Fibroblast of mammary gland (primary cell): ENCODE measurements at regions not wholly inside any gene's neighbourhood (a gene's known extent, or its start where the extent isn't known, plus 50 kb on each side); places are given as distances from the start of the nearest gene placed in this dataset.

Source experiments
- DNase-seq: peaks from one replicate; pipeline ENCODE4 v3.0.0-alpha.2; 2010; ENCODE audit warnings: low read depth
- H3K4me3 ChIP-seq: 2 replicates; pipeline ENCODE4 v1.5.1; 2011; ENCODE audit warnings: low read depth, mild to moderate bottlenecking, low read length, moderate library complexity; ENCODE audit not compliant: control insufficient read depth
- TF ChIP-seq, protein P1 (sequence below): conservative IDR thresholded peaks from 2 replicates; pipeline ENCODE4 v1.5.1; 2011; ENCODE audit warnings: low read depth, low read length, inconsistent platforms; ENCODE audit not compliant: control insufficient read depth, insufficient read depth

DNA sequence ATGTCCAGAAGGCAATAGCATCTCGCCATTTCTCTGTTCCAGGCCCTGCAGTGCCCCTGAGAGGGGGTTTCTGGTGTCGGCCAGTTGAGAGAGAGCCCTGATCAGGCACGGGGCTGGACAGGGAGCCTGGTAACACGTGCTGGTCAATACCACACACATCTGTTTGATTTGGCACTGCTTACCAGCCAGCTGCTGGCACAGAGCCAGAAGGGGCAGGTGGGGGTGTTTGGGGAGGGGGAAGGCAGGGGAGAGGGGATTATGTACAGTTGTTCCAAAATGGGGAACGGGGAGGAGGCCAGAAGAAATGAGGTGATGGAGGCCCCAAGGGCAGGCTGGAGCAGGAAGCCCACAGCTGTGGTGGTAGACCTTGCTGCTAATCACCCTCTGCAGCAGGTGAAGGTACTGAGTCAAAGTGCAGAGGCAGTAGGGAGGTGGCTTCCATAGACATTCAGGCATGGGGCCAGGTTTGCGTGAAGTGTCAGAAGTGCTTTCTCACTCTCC is 153.5 kb upstream of the LPP start:
- no peak overlapping the region for H3K4me3 ChIP-seq
- no peak for DNase-seq
- TF ChIP-seq, protein P1, sequence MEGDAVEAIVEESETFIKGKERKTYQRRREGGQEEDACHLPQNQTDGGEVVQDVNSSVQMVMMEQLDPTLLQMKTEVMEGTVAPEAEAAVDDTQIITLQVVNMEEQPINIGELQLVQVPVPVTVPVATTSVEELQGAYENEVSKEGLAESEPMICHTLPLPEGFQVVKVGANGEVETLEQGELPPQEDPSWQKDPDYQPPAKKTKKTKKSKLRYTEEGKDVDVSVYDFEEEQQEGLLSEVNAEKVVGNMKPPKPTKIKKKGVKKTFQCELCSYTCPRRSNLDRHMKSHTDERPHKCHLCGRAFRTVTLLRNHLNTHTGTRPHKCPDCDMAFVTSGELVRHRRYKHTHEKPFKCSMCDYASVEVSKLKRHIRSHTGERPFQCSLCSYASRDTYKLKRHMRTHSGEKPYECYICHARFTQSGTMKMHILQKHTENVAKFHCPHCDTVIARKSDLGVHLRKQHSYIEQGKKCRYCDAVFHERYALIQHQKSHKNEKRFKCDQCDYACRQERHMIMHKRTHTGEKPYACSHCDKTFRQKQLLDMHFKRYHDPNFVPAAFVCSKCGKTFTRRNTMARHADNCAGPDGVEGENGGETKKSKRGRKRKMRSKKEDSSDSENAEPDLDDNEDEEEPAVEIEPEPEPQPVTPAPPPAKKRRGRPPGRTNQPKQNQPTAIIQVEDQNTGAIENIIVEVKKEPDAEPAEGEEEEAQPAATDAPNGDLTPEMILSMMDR = no peak

DNA sequence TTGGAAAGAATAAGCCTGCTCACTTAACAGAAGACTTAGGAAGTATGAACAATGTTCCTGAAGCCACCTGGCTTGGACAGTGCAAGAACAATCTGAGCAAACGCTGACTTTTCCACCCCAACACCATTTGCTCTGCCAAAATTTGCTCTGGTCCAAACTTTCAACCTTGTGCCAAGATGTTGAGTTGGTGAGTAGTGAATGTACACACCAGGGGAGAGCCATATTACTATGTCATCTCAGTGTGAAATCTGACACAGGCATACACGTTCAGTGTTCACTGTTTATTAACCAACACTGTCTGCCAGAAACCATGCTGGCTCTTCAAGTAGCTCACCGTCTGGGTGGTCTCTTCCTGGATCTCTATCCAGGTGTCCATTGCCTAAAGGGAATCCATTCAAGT is 152.9 kb upstream of the LPP start:
- DNase-seq = peak; percentile 36
- TF ChIP-seq, protein P1 = no peak
- H3K4me3 ChIP-seq = no peak overlapping the region

DNA sequence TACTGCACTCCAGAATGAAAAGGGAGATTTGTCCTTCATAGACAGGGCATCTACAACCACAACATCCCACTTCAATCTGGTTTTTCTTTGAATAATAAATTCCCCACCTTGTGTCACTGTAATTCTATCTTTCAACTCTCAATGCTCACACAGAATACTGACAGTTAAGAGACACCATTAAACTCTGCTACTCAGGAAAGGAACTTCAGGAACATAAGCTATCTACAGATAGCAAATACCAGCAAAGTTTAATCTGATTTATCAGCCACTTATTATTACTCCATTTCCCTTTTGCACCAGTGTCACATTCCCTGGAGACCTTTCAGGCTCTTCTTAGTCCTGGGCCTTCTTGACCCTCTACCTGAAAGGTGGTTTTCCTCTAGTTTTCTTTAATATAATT is 152.0 kb upstream of the LPP start:
- no peak overlapping the region for H3K4me3 ChIP-seq
- TF ChIP-seq, protein P1 = no peak
- DNase-seq = no peak

DNA sequence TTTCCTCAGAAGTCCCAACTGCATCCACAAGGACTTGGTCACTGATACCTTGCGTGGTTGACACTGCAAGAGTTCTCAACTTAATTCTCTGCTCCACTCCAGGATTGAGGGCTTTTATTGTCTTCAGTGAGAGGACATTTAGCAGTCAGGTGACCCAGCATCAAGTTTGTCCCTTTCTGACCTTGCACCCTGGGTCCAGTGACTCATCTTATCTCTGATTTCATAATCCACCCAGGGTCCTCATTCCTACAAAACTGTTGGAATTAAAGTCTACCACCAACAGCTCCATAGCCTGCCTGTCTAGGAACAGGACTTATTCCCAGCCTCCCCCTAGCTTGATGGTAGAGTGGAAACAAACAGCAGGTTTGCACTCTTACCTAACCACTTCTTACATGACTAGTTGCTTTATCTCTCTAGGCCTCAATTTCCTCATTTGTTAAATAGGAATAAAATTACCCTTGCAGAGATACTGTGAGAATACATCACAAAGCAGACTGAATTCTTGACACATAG is 151.3 kb upstream of the LPP start:
- TF ChIP-seq, protein P1 = no peak
- H3K4me3 ChIP-seq = no peak overlapping the region
- no peak for DNase-seq

DNA sequence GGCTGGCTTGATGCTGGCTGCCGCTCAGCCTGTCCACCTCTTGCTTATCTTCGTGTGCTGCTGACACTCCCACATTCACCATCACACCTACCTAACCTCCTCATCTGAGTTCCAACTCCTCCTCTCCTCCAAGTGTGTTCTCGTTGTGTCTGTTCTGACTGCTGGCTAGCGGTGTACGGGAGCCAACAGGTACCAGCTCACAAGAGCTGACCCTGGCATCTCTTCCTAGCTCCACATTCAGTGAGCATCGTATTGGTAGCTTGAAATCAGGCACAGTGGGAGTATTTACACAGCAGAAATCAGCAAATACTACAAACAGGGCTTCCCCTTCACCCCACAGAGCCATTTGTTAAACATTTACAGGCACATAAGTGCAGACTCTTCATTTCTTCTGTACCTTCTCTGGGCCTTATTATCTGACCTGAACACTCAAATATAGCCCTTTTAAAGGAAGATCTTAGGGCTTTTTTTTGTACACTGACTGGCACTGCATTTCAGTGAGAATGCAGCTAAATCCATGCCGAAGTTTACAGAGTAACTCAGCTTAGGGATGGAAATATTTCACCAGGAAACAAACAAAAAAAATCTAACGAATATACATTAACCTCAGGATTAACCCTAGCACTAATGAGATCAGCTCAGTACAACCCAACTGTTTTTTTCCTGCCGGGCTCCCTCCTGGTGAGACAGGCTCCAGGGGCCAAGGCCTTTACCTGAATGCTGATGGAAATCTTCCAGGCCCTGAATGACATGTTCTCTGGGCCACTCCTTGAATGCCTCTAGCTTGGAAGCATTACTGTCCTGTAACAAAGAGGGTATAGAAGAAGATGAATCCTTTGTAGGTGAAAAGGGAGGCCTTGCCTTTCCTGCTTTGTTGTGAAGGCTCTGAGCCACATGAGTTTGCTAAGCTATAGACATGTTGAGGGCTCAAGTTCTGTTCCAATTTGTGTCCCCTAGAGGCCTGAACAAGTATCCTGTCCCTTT is 150.5 kb upstream of the LPP start:
- TF ChIP-seq, protein P1 = no peak
- H3K4me3 ChIP-seq = no peak overlapping the region
- DNase-seq = no peak

DNA sequence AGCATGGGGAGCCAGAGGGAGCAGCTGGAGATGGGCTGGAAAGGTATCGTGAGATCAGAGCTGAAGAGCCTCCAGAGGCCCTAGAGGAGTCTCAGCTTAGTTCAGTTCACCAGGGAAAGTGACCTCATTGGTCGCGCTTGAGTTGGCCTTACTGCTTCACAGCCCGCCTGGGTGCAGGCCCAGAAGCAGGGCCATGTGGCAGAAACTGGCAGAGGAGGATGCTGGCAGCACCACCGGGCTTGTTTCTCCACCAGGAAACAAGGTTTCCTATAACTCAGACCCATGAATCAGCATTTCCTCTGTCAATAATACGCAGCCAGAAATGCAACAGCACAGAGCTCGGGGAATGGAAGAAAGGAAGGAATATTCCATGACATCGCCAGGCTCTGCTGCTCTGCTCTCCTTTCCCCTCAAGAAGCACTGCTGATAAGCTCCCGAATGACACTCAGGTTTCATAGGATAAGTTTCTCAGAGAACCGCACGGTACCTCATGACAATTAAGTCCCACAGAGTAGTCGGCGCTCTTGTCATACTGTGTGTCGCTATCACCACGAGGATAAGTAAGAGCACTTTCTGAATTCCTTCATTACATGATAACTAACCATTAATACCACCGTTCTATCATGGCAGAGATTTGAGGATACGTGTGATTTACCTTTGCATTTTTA is 147.1 kb upstream of the LPP start:
- TF ChIP-seq, protein P1 = no peak
- no peak overlapping the region for H3K4me3 ChIP-seq
- DNase-seq = no peak
